D341Med (cell line): ENCODE measurements at regions not wholly inside any gene's neighbourhood (a gene's known extent, or its start where the extent isn't known, plus 50 kb on each side); places are given as distances from the start of the nearest gene placed in this dataset.
A peak's percentile ranks its signal among the peaks of the same experiment; 100 is the strongest.

Experiments
- DNase-seq: peaks from one replicate; pipeline ENCODE4 v3.0.0; 2012; ENCODE audit warnings: low spot score

DNA sequence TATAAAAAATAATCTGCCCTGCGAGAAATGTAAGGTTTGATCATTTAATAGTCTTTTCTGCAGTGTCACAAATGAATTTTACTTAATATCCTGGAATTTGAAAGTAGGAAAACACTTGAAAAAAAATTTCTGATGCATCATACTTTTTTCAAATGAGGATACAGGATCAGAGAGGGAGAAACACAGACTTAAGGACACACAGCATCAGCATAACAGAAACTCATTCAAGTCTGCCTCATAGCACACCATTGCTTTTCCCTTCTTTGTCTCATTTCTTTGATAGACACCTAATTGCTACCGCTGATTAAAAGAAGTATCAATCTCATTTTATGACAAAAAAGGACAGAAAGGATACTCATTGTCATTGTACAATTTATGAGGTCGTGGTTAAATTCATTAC lies 319.0 kb downstream of the TMEM114 start:
- DNase-seq: no peak

- DNase-seq: no peak
These were observed 328.0 kb downstream of the TMEM114 start for GRCh38 chr16:8262299-8262698.

GRCh38 chr16:8260140-8260539 lies 330.2 kb downstream of the TMEM114 start:
- DNase-seq: no peak

- DNase-seq: no peak
These were observed 331.8 kb downstream of the TMEM114 start for GRCh38 chr16:8258523-8258922.

DNA sequence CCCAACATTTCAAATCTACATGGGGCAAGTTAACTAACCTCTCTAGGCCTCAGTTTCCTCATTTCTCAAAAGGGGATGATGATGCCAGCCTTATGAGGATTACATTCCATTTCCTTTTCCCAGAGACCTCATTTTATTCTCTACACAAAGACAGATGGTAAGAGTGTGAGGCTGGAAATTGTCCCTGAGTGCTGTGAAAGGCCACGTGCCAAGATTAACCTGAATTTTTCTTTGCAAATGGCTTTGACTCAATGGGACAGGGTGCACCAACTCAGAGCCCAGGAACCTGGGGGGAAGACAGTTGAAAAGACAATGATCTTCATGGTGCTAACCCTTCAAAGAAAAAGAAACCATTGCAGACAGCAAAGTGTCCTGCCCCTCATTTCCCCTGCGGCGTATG lies 332.8 kb downstream of the TMEM114 start:
- DNase-seq: no peak

- no peak for DNase-seq
These were observed 335.9 kb downstream of the TMEM114 start for GRCh38 chr16:8254405-8254804.

DNA sequence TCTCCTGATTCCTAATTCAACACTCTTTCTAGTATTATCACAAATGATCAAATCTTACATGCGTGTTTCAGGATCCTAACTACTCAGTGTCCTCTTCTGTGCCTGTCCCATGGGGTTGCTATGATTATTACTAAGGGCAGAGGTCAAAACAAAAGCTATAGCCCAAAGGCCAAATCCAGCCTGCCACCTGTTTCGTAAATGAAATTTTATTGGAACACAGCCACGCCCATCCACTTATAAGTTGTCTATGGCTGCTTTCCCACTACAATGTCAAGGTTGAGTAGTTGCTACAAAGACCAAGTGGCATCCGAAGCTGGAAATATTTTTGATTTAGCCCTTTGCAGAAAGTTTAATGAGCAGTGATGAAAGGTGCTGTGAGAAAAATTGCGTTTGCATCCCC lies 336.6 kb downstream of the TMEM114 start:
- no peak for DNase-seq

DNA sequence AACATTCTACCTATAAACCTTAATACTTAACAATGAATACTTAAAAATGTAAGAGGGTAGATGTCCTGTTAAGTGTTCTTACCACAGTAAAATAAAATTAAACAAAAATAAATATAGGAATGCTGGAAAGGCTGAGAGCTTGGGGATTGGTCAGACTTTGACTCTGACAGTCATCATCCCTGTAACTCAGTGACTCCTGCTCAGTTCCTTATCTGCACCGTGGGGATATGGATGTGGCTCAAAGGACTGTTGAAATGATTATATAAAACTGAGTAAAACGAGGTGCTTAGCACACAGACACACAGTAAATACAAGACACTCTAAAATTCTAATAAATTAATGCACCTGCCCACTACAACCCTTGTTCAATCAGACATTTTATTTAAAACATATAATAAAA lies 338.6 kb downstream of the TMEM114 start:
- DNase-seq: no peak

GRCh38 chr16:8251298-8251697 lies 339.0 kb downstream of the TMEM114 start:
- no peak for DNase-seq

- DNase-seq: no peak
These were observed 342.3 kb downstream of the TMEM114 start for GRCh38 chr16:8247993-8248392.

GRCh38 chr16:8243981-8244380 lies 346.3 kb downstream of the TMEM114 start:
- no peak for DNase-seq

DNA sequence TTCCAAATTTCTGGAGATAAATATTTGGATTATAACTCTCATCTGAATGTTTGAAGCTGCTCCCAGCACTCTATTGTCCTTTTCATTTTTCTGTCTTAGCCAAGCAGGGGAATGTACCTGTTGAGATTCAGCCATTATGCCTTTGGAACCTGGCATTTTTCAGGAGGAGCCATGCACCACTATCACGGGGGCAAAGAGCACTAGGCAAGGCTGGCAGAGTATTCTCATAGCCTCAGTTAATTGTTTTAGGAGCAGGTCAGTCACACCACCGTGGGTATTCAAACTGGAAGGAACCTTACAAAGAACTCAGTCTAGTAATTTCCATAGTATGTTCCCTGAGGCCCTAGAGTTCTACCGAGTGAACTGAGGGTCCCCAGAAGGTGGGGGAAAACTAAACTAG lies 348.9 kb downstream of the TMEM114 start:
- no peak for DNase-seq

- no peak for DNase-seq
These were observed 350.9 kb downstream of the TMEM114 start for GRCh38 chr16:8239443-8239842.

- DNase-seq: no peak
These were observed 352.9 kb downstream of the TMEM114 start for GRCh38 chr16:8237452-8237851.

- DNase-seq: no peak
These were observed 353.5 kb downstream of the TMEM114 start for GRCh38 chr16:8236816-8237215.

- DNase-seq: no peak
These were observed 359.8 kb downstream of the TMEM114 start for GRCh38 chr16:8230497-8230896.

- no peak for DNase-seq
These were observed 361.2 kb downstream of the TMEM114 start for GRCh38 chr16:8229011-8229520.

DNA sequence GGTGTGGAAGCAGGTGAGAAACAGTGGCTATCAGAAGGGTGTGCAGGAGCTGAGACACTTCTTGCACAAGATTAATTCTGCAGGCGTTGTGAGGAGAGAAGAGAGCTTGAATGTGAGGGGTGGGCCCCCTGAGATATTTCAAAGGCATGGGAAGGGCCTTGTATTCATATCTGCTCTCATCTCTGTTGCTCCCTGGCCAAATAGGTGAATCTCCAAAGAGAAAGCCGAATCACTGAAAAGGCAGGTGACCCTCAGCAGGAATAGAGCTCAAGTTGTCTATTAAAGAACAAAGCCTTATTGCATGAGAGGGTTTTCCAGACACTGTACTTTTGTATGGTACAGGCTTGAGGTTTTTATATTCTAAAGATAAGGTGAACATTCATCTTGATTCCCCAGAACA lies 373.1 kb downstream of the TMEM114 start:
- DNase-seq: no peak

DNA sequence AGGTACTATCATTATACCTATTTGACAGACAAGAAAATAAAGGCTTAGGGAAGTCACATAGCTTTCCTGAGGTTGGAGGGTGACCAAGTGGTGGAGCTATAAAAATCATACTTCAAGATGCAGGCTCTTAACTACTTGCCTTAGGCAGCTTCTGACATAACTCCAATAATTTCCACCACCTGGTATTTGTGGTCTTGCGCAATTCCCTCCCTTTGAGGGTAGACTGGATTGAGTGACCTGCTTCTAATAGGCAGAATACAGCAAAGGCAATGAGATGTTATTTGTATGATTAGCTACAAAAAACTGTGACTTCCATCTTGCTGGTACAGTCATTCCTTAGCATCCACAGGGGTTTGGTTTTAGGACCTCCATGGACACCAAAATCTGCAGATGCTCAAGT lies 385.5 kb downstream of the TMEM114 start:
- DNase-seq: no peak

DNA sequence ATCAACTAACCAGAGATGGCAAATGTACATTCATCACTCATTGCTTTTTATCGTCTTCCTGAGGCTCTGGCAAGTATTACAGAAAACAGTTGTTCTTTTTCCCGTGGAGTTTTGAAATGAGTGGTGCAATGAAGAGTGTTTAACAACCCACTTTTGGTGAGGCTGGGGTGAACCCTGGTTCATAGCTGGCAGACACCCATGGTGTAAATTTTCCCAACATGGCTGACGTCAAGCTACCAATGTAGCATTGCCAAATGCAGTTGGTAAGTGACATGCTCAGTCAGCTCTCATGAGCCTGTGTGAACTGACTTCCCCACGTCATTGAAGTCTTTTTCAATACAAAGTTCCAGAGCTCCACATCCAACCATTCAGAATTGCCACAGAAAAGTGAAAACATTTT lies 386.2 kb downstream of the TMEM114 start:
- DNase-seq: no peak

DNA sequence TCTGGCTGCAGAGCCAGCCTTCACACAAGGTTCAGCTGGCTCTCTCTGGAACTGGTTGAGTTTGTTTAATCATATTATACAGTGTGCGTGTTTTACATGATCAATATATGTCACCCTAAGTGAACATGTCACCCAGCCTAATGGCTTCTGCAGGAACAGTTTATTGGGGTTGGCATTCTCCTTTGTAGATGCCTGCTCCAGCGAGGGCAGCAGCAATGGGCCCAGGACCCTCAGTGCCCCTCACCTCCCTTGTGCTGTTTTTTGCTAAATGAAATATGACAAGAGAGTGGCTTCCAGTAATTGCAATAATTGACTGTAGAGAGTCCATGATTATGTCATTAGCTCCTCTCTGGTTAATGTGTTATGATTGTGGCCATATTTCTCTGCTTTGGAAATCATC lies 387.2 kb downstream of the TMEM114 start:
- DNase-seq: no peak

DNA sequence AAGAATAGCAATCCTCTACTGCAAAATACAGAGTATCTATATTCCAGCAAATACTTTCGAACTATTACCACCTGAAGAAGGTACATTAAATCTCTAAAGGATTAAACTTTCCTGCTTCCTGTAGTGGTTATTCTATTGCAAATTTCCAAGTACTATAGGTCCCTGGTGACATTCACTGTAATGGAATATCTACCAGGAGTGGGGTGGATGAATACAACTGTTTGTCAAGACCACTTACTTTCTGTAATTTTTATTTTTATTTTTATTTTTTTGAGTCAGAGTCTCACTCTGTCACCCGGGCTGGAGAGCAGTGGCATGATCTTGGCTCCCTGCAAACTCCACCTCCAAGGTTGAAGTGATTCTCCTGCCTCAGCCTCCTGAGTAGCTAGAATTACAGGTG lies 389.5 kb downstream of the TMEM114 start:
- no peak for DNase-seq

DNA sequence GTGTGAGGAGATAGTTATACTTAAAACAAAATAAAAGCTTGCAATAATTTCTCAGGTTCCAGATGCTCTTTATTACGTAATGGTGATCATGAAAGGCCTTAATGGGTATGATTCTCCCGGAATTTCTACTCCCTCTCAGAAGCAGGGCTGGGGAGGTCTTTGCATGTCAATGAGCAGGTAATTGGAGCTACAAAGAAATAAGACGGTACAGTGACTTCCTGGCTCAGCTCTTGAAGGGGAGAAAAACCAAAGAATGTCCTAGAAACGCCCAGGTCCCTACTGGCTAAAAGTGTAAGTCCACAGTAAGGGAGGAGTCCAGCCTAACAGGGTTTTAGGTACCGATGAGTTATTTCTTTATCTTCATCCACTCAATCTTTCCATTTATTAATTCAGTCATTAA lies 390.9 kb downstream of the TMEM114 start:
- DNase-seq: no peak

GRCh38 chr16:8194794-8195193 lies 395.5 kb downstream of the TMEM114 start:
- DNase-seq: peak; percentile 51

GRCh38 chr16:8188841-8189240 lies 401.5 kb downstream of the TMEM114 start:
- no peak for DNase-seq
